NT2/D1 (cell line): ENCODE measurements at regions not wholly inside any gene's neighbourhood (a gene's known extent, or its start where the extent isn't known, plus 50 kb on each side); places are given as distances from the start of the nearest gene placed in this dataset.

Experiments
- YY1 ChIP-seq: IDR thresholded peaks from 2 replicates; pipeline ENCODE4 v1.6.1; 2011; ENCODE audit not compliant: insufficient read length, insufficient read depth
- ZNF274 ChIP-seq: IDR thresholded peaks from 2 replicates; pipeline ENCODE4 v1.6.1; 2011; ENCODE audit warnings: mild to moderate bottlenecking, low read depth, low read length

DNA sequence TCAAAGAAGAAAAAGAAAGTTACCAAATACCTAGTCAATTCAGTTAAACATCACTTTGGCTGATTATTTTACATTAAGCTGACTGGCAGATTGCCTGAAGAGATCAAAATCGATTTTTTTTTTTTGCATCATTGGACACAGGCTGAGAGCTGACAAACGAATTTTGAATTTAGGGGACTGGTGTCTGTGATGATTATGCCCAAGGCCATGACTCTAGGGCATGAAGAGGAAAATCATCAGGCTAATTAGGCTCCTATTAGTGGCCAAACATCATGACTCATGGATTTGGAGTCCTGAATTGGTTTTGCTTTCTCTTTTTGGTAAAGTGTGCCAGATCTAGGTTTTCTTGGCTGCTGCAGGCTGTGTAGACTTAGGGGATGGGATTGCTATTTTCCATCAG lies 829.3 kb upstream of the LCORL start:
- TF ChIP-seq ZNF274, result no peak
- TF ChIP-seq YY1, result no peak
